H1 (cell line): ENCODE measurements at regions not wholly inside any gene's neighbourhood (a gene's known extent, or its start where the extent isn't known, plus 50 kb on each side); places are given as distances from the start of the nearest gene placed in this dataset.

Source experiments
- BRCA1 ChIP-seq: IDR thresholded peaks from 2 replicates; pipeline ENCODE4 v1.6.1; 2012; ENCODE audit warnings: low read depth, low read length, improper control_type of control experiment
- CREB1 ChIP-seq: IDR thresholded peaks from 2 replicates; pipeline ENCODE4 v1.6.1; 2012; ENCODE audit warnings: inconsistent platforms
- CTCF ChIP-seq, 3 experiments: IDR thresholded peaks; 1 replicate in 2 of 3; 2 replicates in 1 of 3; pipeline versions ENCODE4 v1.5.1 to v1.6.1; 2011; ENCODE audit warnings: low read length in 3 of 3, mild to moderate bottlenecking in 3 of 3, inconsistent platforms in 2 of 3, low read depth in 1 of 3, moderate library complexity in 1 of 3; ENCODE audit not compliant: insufficient read depth in 1 of 3; ENCODE audit errors: control extremely low read depth in 1 of 3
- POLR2A ChIP-seq, 2 experiments: IDR thresholded peaks; 1 replicate in 1 of 2; 2 replicates in 1 of 2; pipeline ENCODE4 v1.6.1; 2011; ENCODE audit warnings: low read depth in 2 of 2, low read length in 2 of 2, mild to moderate bottlenecking in 2 of 2; ENCODE audit errors: control extremely low read depth in 1 of 2
- SRF ChIP-seq: IDR thresholded peaks from 2 replicates; pipeline ENCODE4 v1.6.1; 2011; ENCODE audit warnings: mild to moderate bottlenecking, low read depth, low read length, moderate library complexity
- ZNF274 ChIP-seq: IDR thresholded peaks from 2 replicates; pipeline ENCODE4 v1.7.0; 2012; ENCODE audit warnings: low read length, borderline replicate concordance; ENCODE audit errors: extremely low read depth

DNA sequence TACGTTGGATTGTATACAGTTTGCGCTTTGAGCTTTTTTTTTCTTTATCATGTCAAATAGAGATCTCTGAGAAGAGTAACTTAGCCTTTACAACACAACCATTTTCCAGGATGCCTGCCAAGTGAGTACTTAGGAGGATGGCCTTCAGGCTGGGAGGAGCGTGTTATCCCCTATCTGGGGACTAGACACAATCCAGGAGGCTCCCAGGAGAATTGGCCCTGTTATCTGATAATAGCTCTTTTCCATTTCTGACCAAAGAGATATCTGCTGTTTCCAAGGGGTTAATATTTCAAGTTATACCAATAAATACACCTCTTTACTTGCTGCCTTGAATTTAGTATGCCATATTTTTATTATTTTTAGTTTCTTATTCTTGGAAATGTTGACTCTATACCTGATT, 169.5 kb upstream of the SMARCAD1 start:
- TF ChIP-seq CREB1 (no peak), SRF (no peak), ZNF274 (no peak), POLR2A (IDR thresholded peaks at IDR 0.05; ENCODE audit: control extremely low read depth in 1 of 2, low read depth in 2 of 2, low read length in 2 of 2) (no peak), BRCA1 (no peak), CTCF (IDR thresholded peaks at IDR 0.05; ENCODE audit: control extremely low read depth in 1 of 3, insufficient read depth in 1 of 3, low read depth in 1 of 3, low read length in 3 of 3) (no peak)
